GM21367 (cell line): ENCODE measurements at regions not wholly inside any gene's neighbourhood (a gene's known extent, or its start where the extent isn't known, plus 50 kb on each side); places are given as distances from the start of the nearest gene placed in this dataset.

Experiments used
- ATAC-seq: cut with Tn5 transposase; IDR thresholded peaks from one replicate; pipeline ENCODE4 v1.9.1; 2021; ENCODE audit not compliant: unreplicated experiment

DNA sequence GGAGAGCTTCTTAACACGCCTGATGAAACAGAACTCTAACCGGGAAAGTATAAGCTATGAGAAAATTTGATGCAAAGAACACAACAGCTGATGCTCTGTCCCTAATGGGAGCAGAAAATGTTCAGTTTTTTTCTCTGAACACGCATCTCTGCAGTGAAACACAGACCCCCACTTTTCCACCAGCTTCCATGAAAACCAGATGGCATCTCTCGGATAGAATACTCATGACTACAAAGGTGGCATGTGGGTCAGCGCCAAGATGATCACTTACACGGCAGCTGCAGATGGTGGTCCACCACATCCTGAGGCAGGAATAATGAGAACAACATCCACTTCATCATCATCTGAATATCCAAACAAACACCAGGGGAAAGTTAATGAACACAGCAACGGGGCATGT is 85.2 kb upstream of the CNR1 start:
- no peak for ATAC-seq

DNA sequence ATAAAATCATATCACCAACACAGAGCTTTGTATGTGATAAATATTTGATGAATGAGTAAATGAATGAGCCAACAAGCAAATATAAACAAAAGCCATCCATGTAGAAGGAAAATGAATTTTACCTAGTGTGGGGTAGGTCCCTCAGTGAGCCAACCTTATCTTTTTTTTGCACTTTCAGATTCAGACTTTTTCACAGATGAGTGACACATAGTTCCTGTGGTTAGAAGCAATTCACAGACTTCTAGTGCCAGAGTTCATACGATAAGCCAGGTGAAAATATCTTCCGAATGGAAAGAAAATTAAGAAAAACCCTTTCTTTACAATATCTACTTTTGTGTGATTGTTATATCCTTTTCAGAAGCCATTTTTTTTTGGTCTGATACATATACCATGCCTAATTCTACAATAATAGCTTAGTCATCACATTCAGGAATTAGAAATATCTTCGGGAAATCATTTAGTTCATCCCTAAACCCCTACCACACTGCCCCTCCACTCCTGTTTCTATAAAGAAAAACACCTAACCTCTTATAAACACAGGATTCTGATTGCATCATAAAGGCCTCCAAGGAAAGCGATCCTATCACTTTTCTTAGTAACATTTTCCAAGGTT is 82.7 kb upstream of the CNR1 start:
- ATAC-seq, result no peak

DNA sequence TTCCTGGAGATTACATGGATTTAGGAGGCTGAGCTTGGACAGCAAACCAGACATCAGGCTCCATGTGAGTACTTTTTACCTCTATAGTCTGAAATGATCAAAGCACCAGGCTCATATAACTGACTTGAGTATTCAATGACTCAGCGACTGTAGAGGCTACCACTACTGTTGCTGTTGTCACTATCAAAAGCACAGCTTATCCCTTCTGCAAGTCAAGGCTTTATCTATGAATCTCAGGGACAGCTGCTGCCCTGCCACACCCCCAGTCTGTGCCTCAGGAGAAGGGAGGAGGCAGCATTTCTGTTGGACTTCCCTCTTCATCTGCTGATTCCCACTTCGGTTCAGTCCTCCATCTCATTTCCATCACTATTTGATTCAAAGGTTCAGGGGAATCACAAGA is 80.5 kb upstream of the CNR1 start:
- ATAC-seq, result no peak

DNA sequence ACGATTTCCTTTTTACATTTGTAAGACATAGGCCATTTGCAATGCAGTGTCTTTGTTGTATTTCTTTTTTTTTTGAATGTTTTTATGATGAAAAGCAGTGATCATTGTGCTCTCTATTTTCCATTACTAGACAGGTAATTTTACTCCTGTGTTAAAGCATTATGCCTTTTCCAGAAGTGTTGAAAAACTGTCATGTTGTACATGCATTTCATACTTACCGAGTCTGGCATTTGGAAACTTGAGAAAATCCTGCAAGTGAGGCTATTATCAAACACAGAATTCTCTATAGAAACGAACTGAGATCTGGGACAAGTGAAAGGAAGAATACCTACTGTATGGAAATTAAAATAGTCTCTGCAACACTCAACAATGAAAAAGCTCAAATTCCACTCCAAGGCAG is 78.6 kb upstream of the CNR1 start:
- ATAC-seq, result no peak

DNA sequence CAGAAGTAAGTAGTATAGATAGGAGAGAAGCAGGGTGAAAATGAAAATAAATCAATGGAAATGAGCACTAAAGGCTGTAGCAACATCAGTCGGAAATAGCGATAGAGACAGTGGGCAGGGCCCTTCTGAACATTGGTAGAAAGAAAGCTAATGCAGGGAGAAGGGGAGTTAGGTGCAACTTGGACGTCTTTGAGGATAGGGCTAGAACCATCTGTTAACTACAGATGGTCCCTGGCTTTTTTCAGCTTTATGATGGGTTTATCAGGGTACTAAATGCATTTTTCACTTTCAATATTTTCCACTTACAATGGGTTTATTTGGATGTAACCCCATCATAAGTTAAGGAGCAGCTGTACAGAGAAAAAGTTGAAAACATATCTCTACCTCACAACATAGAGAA is 72.8 kb upstream of the CNR1 start:
- no peak for ATAC-seq

DNA sequence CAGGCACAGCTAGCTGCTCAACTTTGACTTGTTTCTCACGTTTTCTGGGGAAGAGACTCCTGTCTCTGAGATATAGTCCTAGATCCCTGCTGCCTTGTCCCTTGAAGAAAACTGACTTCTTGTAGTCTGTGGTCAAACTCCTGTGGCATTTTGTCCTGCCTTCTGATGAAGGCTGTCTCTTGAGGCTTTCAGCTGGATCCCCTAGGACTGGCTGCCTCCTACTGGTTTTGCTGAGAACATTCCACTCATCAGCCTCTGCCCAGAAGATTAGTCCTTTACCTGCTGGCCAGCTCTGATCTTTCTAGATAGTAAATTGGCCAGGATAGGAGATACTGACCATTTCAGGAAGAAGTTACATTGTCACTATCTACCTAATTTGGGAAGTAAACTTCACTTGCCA is 71.9 kb upstream of the CNR1 start:
- peak; percentile 62 for ATAC-seq

DNA sequence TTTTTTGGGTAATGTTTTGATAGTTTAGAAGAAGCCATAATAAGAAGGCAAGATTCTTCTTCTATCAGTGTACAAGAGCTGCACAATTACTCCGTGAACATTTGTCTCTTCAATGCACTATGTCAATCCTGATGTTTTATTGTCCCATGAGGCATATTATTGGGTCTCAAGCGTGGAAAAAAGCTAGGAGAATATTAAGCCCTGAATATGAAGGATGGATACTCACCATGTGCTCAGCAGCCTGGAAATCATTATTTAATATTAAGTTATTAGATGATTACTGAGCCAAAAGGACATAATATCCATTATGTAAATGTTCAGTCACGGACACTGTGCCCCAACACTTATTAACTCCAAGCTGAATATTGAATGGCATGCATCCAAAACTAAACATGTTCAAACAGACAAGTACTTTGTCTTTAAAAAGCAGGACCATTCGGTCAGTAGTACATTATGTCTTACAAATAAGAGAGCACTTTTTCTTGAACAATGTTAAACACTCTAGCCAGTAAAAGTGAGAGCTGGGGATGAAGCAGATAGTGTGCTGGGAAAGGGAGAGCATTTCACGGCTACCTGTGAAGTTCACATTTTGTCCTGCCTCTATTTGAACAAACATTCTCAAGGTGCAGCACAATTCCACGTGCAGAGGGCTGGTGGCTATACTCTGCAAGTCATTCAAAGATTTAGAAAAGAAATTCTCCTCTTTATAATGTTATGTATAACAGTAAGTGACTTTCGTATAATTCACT is 70.6 kb upstream of the CNR1 start:
- no peak for ATAC-seq

DNA sequence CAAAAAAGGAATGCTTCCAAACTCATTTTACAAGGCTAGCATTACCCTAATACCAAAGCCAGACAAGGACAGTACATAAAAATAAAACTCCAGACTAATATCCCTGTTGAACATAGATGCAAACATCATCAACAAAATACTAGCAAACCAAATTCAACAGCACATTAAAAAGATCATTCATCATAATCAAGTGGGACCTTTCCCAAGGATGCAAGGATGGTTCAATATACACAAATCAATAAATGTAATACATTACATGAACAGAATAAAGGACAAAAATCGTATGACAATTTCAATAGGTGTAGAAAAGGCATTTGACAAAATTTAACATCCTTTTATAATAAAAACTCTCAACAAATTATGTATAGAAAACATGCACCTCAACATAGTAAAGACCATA is 66.6 kb upstream of the CNR1 start:
- no peak for ATAC-seq

DNA sequence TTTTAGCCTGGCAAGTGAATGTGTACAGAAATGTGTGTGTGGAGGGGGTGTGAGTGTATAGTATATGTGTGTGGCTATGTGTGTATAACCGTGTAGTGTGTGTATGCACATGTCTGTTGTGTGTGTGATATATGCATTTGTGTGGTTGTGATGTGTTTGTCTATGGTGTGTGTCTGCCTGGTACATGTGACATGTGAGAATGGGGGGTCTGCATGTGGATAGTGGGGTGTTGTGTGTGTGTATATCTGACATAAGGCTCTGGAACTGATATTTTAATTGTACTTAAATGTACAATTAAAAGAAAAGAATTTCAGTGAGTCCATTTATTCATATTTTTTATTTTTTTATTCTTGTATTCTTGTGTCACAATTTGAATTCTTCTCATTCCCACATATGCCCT is 57.2 kb upstream of the CNR1 start:
- no peak for ATAC-seq

DNA sequence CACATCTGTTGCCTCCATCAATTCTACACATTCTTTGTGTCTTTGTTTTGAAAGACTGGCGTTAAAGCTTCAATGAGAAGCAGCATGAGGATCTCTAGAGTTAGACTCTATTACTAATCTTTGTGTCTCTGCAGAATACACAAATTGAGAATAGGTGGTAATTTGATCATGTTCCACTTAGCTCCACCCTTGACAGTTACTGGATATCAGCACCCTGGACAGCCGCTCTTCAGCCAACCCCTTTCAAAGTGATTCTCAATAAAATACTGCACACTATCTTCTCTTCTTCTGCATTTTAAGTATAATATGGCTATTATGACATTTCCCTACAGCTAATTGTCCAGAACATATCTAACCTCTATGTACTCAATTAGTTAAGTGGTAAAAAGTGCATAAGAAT is 54.3 kb upstream of the CNR1 start:
- no peak for ATAC-seq

DNA sequence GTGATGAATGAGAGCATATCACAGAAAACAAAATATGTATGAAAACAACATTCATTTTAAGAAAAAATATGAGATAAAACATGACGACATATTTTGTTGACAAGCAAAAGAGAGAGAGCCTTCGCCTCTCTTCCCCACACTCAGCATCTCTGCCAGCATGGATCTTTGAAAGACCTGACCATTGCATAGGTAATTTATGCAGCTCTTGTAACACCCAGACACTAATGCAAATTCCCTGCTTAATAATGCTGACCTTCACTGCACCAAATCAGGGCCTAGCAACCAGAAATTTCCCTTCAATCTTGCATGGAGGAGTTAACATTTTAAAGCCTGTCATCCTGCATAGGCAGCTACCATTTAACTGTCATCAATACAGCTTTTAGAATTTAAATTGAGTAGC is 50.0 kb upstream of the CNR1 start:
- ATAC-seq, result no peak
